Esophagus muscularis mucosa (tissue), 4 donors: ENCODE measurements at regions not wholly inside any gene's neighbourhood (a gene's known extent, or its start where the extent isn't known, plus 50 kb on each side); places are given as distances from the start of the nearest gene placed in this dataset.
"Not testable (repeated sequence)": the region's sequence is repeated elsewhere in the genome, so short reads cannot be mapped to it uniquely, and the experiment has no call there.

Source experiments
- EP300 ChIP-seq: sonication (generic); formaldehyde crosslinking; IDR thresholded peaks from one replicate; pipeline ENCODE4 v1.6.1; 2017; ENCODE audit warnings: antibody characterized with exemption
- POLR2A ChIP-seq: fragments of 450-650 bp; IDR thresholded peaks from one replicate; pipeline ENCODE4 v1.6.1; 2017; ENCODE audit warnings: antibody characterized with exemption, moderate library complexity, mild to moderate bottlenecking, low read depth
- POLR2AphosphoS5 ChIP-seq, 2 donors: sonication (generic); formaldehyde crosslinking; IDR thresholded peaks; one replicate each; pipeline ENCODE4 v1.6.1; 2017; ENCODE audit warnings: antibody characterized with exemption in 2 of 2
- TF ChIP-seq, protein P1 (sequence below), 3 experiments: fragments of 200-600 bp in 2 of 3; fragments of 450-650 bp in 1 of 3; sonication (generic) in 2 of 3; IDR thresholded peaks; one replicate each; pipeline ENCODE4 v1.5.1; 2017 to 2019; ENCODE audit warnings: antibody characterized with exemption in 3 of 3, mild to moderate bottlenecking in 2 of 3, moderate library complexity in 1 of 3

DNA sequence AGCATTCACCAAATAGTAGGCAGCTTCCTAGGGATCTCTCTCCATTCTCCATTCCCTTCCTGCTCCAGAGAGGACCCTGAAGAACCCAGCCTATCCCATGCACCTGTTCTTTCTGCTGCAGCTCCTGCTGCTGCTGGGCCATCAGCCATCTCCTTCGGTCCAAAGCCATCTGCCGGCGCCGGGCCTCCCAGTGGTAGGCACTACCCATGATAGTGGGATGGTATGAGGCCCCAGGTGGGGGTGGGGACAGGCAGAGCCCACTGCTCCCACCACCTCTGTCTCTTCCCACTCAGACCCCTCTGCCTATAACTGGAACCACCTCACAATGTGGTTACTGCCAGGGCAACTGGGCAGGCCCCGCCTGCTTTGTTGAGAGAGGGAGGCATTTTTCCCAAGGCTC is 69.3 kb upstream of the RNU2-1 start:
- not testable (repeated sequence) for TF ChIP-seq EP300; POLR2AphosphoS5 (IDR thresholded peaks at IDR 0.05); POLR2A
- TF ChIP-seq, protein P1, sequence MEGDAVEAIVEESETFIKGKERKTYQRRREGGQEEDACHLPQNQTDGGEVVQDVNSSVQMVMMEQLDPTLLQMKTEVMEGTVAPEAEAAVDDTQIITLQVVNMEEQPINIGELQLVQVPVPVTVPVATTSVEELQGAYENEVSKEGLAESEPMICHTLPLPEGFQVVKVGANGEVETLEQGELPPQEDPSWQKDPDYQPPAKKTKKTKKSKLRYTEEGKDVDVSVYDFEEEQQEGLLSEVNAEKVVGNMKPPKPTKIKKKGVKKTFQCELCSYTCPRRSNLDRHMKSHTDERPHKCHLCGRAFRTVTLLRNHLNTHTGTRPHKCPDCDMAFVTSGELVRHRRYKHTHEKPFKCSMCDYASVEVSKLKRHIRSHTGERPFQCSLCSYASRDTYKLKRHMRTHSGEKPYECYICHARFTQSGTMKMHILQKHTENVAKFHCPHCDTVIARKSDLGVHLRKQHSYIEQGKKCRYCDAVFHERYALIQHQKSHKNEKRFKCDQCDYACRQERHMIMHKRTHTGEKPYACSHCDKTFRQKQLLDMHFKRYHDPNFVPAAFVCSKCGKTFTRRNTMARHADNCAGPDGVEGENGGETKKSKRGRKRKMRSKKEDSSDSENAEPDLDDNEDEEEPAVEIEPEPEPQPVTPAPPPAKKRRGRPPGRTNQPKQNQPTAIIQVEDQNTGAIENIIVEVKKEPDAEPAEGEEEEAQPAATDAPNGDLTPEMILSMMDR (IDR thresholded peaks at IDR 0.05) = not testable (repeated sequence)
